GM23338 (cell line): ENCODE measurements at regions not wholly inside any gene's neighbourhood (a gene's known extent, or its start where the extent isn't known, plus 50 kb on each side); places are given as distances from the start of the nearest gene placed in this dataset.

Experiments used
- ATAC-seq: fragments of 200-7000 bp; cut with Tn5 transposase; 3 replicates; pipeline ENCODE4 v1.9.1; 2020
- DNase-seq: peaks from one replicate; pipeline ENCODE4 v3.0.0-alpha.2; 2015; ENCODE audit warnings: low spot score
- H2AFZ ChIP-seq: fragments of 200-600 bp; sonication (generic); 2 replicates; pipeline ENCODE4 v1.8.0; 2016; ENCODE audit warnings: antibody characterized with exemption, mild to moderate bottlenecking, moderate library complexity
- H3F3A ChIP-seq: fragments of 200-600 bp; sonication (generic); replicated peaks from 2 replicates; pipeline ENCODE4 v1.8.0; 2017; ENCODE audit warnings: antibody characterized with exemption, mixed run types, low read depth
- H3K27ac ChIP-seq: fragments of 200-600 bp; sonication (generic); 2 replicates; pipeline ENCODE4 v1.6.1; 2016; ENCODE audit warnings: low read depth
- H3K27me3 ChIP-seq: fragments of 200-600 bp; sonication (generic); 2 replicates; pipeline ENCODE4 v1.8.0; 2016; ENCODE audit warnings: mild to moderate bottlenecking, mixed run types, moderate library complexity; ENCODE audit not compliant: insufficient read depth
- H3K36me3 ChIP-seq: fragments of 200-600 bp; sonication (generic); 2 replicates; pipeline ENCODE4 v1.8.0; 2016; ENCODE audit warnings: mild to moderate bottlenecking; ENCODE audit not compliant: insufficient read depth
- H3K4me1 ChIP-seq: fragments of 200-600 bp; sonication (generic); 2 replicates; pipeline ENCODE4 v1.8.0; 2016; ENCODE audit warnings: mild to moderate bottlenecking, moderate library complexity; ENCODE audit not compliant: insufficient read depth
- H3K4me2 ChIP-seq: fragments of 200-600 bp; sonication (generic); 2 replicates; pipeline ENCODE4 v1.7.1; 2017; ENCODE audit warnings: mixed run types
- H3K4me3 ChIP-seq: fragments of 200-600 bp; sonication (generic); 2 replicates; pipeline ENCODE4 v1.6.1; 2016; ENCODE audit warnings: mixed run types
- H3K79me2 ChIP-seq: fragments of 200-600 bp; sonication (generic); replicated peaks from 2 replicates; pipeline ENCODE4 v1.8.0; 2017; ENCODE audit warnings: mild to moderate bottlenecking; ENCODE audit not compliant: insufficient read depth
- H3K9me2 ChIP-seq: fragments of 200-600 bp; sonication (generic); 2 replicates; pipeline ENCODE4 v1.8.0; 2017; ENCODE audit not compliant: insufficient read depth
- H4K20me1 ChIP-seq: fragments of 200-600 bp; sonication (generic); replicated peaks from 2 replicates; pipeline ENCODE4 v1.8.0; 2017; ENCODE audit warnings: mild to moderate bottlenecking; ENCODE audit not compliant: insufficient read depth
- H3K27ac Mint-ChIP-seq: 2 replicates; pipeline ENCODE4 v1.8.0; 2020; ENCODE audit warnings: inconsistent platforms, mild to moderate bottlenecking, moderate library complexity, mixed read lengths
- H3K27me3 Mint-ChIP-seq: 3 replicates; pipeline ENCODE4 v1.8.0; 2022; ENCODE audit warnings: low read depth, mild to moderate bottlenecking, moderate library complexity, mixed read lengths, inconsistent platforms; ENCODE audit not compliant: insufficient read depth, poor library complexity
- H3K36me3 Mint-ChIP-seq: 3 replicates; pipeline ENCODE4 v1.8.0; 2021; ENCODE audit warnings: low read depth, mild to moderate bottlenecking, inconsistent platforms, moderate library complexity, mixed read lengths
- H3K4me1 Mint-ChIP-seq: 3 replicates; pipeline ENCODE4 v1.8.0; 2020; ENCODE audit warnings: mild to moderate bottlenecking, inconsistent platforms, mixed read lengths
- H3K4me3 Mint-ChIP-seq: 3 replicates; pipeline ENCODE4 v1.8.0; 2021; ENCODE audit warnings: moderate library complexity, mild to moderate bottlenecking, inconsistent platforms, mixed read lengths
- H3K9me3 Mint-ChIP-seq: 3 replicates; pipeline ENCODE4 v1.8.0; 2020; ENCODE audit warnings: moderate library complexity, mild to moderate bottlenecking, inconsistent platforms, mixed read lengths
- CREB1 ChIP-seq: fragments of 250-450 bp; sonication (Bioruptor Pico); IDR thresholded peaks from 2 replicates; pipeline ENCODE4 v1.5.0; 2020; ENCODE audit warnings: low read depth, mild to moderate bottlenecking, moderate library complexity
- EZH2 ChIP-seq: fragments of 200-600 bp; sonication (generic); IDR thresholded peaks from one replicate; pipeline ENCODE4 v1.8.0; 2017; ENCODE audit warnings: antibody characterized with exemption, mild to moderate bottlenecking, low read depth; ENCODE audit not compliant: unreplicated experiment
- JUNB ChIP-seq: IDR thresholded peaks from one replicate; pipeline ENCODE4 v1.6.1; 2016; ENCODE audit warnings: antibody characterized with exemption; ENCODE audit not compliant: unreplicated experiment
- NANOG ChIP-seq: IDR thresholded peaks from 2 replicates; pipeline ENCODE4 v1.6.1; 2016; ENCODE audit warnings: antibody characterized with exemption, borderline replicate concordance
- ZNF114 ChIP-seq: fragments of 250-450 bp; sonication (Bioruptor Pico); IDR thresholded peaks from 2 replicates; pipeline ENCODE4 v1.5.0; 2020; ENCODE audit warnings: mild to moderate bottlenecking, moderate library complexity
- ZNF331 ChIP-seq: fragments of 250-450 bp; sonication (Bioruptor Pico); IDR thresholded peaks from 2 replicates; pipeline ENCODE4 v1.5.0; 2020; ENCODE audit warnings: low read depth, mild to moderate bottlenecking, moderate library complexity
- TF ChIP-seq, protein P1 (sequence below): IDR thresholded peaks from one replicate; pipeline ENCODE4 v1.6.1; 2018; ENCODE audit warnings: antibody characterized with exemption; ENCODE audit not compliant: unreplicated experiment
- TF ChIP-seq, protein P2 (sequence below): IDR thresholded peaks from 2 replicates; pipeline ENCODE4 v1.6.1; 2016; ENCODE audit warnings: antibody characterized with exemption
- TF ChIP-seq, protein P3 (sequence below), 2 experiments: fragments of 200-600 bp in 1 of 2; sonication (generic) in 1 of 2; conservative IDR thresholded peaks; 2 replicates each; pipeline versions ENCODE4 v1.5.1 to v1.6.1; 2016 to 2017; ENCODE audit warnings: antibody characterized with exemption in 2 of 2, low read depth in 2 of 2, mild to moderate bottlenecking in 2 of 2, moderate library complexity in 1 of 2

DNA sequence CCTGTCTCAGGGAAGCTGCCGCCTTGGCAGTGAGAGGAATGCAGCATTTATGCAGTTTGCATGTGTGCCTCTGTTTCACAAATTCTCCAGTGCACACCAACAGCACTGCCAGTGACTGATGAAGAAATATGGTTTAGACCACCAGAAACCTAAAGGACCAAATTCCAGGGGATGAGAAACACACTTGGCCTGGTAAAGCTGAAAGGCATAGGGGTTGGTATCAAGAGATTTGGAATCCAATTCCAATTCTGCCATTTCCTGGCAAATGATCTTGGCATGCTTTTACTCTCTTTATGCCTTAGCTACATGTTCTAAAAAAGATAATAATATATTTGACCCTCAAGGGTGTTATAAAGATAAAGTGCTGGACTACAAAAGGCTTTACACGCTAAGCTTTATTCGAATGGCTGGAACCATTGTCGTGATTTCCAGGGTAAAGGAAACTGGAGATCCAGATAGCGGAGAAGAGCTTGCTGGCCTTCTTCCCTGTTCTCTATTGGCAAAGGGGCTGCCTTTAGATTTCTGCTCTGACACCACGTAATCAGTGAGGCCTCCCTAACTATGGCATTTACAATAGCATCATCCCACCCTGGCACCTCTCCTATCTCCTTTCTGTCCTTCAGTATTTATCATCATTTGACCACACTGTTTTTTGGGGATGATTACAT is 359.8 kb upstream of the ASIC2 start:
- no peaks in the 10 kb centered on the region for H3K79me2 ChIP-seq
- Mint-ChIP-seq H3K36me3 (no peaks in the 10 kb centered on the region), H3K27me3 (no peaks in the 10 kb centered on the region)

DNA sequence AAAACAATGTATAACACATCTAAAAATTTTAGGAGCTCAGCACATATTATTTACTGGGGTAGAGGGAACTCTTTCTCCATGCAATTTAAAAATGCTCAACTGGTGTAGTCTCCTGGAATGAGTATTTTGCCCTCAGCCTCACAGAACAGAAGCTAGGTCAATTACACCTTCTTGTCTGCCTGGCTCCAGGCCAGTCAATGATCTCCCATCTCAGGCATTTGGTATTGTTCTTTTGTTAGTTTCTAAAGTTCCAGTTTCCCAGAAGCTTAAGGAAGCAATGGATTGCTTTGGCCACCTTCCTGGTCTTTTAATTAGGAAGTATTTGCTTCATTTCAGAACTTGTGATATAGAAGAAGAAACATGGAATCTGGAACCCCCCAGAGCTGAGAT is 360.3 kb upstream of the ASIC2 start:
- H2AFZ ChIP-seq: no peak overlapping the region
- no peaks in the 10 kb centered on the region for H3K9me2 ChIP-seq
- H3K27ac ChIP-seq: no peak overlapping the region
- no peak overlapping the region for H3K27ac Mint-ChIP-seq
- no peaks in the 10 kb centered on the region for H3K36me3 ChIP-seq
- no peaks in the 10 kb centered on the region for H3K9me3 Mint-ChIP-seq
- H3K27me3 ChIP-seq: no peaks in the 10 kb centered on the region
- H3K4me1 Mint-ChIP-seq: peaks cover 2% of the 10 kb centered on the region; the same call in 1 of the 3 replicates
- ATAC-seq: no peak
- no peaks in the 10 kb centered on the region for H3K27me3 Mint-ChIP-seq
- no peak overlapping the region for H3K4me2 ChIP-seq
- H3F3A ChIP-seq: no peaks in the 10 kb centered on the region
- no peak for DNase-seq
- no peak overlapping the region for H3K4me3 Mint-ChIP-seq
- H3K4me3 ChIP-seq: no peak overlapping the region
- H3K36me3 Mint-ChIP-seq: no peaks in the 10 kb centered on the region
- H3K4me1 ChIP-seq: no peaks in the 10 kb centered on the region
- H4K20me1 ChIP-seq: 0 out of 2 replicates have a peak, but pooled peaks cover 3% of the 10 kb centered on the region
- H3K79me2 ChIP-seq: no peaks in the 10 kb centered on the region
- no peak for TF ChIP-seq ZNF331 (CRISPR knock-in tag)
- no peak for TF ChIP-seq CREB1 (CRISPR knock-in tag)
- TF ChIP-seq, protein P1, sequence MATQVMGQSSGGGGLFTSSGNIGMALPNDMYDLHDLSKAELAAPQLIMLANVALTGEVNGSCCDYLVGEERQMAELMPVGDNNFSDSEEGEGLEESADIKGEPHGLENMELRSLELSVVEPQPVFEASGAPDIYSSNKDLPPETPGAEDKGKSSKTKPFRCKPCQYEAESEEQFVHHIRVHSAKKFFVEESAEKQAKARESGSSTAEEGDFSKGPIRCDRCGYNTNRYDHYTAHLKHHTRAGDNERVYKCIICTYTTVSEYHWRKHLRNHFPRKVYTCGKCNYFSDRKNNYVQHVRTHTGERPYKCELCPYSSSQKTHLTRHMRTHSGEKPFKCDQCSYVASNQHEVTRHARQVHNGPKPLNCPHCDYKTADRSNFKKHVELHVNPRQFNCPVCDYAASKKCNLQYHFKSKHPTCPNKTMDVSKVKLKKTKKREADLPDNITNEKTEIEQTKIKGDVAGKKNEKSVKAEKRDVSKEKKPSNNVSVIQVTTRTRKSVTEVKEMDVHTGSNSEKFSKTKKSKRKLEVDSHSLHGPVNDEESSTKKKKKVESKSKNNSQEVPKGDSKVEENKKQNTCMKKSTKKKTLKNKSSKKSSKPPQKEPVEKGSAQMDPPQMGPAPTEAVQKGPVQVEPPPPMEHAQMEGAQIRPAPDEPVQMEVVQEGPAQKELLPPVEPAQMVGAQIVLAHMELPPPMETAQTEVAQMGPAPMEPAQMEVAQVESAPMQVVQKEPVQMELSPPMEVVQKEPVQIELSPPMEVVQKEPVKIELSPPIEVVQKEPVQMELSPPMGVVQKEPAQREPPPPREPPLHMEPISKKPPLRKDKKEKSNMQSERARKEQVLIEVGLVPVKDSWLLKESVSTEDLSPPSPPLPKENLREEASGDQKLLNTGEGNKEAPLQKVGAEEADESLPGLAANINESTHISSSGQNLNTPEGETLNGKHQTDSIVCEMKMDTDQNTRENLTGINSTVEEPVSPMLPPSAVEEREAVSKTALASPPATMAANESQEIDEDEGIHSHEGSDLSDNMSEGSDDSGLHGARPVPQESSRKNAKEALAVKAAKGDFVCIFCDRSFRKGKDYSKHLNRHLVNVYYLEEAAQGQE: no peak
- no peak for TF ChIP-seq JUNB
- no peak for TF ChIP-seq ZNF114 (CRISPR knock-in tag)
- TF ChIP-seq, protein P2, sequence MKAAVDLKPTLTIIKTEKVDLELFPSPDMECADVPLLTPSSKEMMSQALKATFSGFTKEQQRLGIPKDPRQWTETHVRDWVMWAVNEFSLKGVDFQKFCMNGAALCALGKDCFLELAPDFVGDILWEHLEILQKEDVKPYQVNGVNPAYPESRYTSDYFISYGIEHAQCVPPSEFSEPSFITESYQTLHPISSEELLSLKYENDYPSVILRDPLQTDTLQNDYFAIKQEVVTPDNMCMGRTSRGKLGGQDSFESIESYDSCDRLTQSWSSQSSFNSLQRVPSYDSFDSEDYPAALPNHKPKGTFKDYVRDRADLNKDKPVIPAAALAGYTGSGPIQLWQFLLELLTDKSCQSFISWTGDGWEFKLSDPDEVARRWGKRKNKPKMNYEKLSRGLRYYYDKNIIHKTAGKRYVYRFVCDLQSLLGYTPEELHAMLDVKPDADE: no peak
- TF ChIP-seq NANOG: no peak

More for the DNA sequence above, 359.8 kb upstream of the ASIC2 start:
- TF ChIP-seq, protein P3, sequence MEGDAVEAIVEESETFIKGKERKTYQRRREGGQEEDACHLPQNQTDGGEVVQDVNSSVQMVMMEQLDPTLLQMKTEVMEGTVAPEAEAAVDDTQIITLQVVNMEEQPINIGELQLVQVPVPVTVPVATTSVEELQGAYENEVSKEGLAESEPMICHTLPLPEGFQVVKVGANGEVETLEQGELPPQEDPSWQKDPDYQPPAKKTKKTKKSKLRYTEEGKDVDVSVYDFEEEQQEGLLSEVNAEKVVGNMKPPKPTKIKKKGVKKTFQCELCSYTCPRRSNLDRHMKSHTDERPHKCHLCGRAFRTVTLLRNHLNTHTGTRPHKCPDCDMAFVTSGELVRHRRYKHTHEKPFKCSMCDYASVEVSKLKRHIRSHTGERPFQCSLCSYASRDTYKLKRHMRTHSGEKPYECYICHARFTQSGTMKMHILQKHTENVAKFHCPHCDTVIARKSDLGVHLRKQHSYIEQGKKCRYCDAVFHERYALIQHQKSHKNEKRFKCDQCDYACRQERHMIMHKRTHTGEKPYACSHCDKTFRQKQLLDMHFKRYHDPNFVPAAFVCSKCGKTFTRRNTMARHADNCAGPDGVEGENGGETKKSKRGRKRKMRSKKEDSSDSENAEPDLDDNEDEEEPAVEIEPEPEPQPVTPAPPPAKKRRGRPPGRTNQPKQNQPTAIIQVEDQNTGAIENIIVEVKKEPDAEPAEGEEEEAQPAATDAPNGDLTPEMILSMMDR (conservative IDR thresholded peaks at IDR 0.05; ENCODE audit: low read depth in 2 of 2): no peak
- TF ChIP-seq ZNF331 (CRISPR knock-in tag): no peak
- no peak for TF ChIP-seq EZH2
- Histone ChIP-seq H3K4me2 (no peak overlapping the region), H3K27ac (no peak overlapping the region), H3F3A (no peaks in the 10 kb centered on the region), H3K4me3 (no peak overlapping the region), H3K27me3 (no peaks in the 10 kb centered on the region), H3K36me3 (no peaks in the 10 kb centered on the region), H2AFZ (no peak overlapping the region), H3K4me1 (no peaks in the 10 kb centered on the region; the same call in 1 of the 2 replicates), H3K9me2 (no peaks in the 10 kb centered on the region), H4K20me1 (0 out of 2 replicates have a peak, but pooled peaks cover 3% of the 10 kb centered on the region)
- Mint-ChIP-seq H3K4me1 (peaks cover 4% of the 10 kb centered on the region; the same call in 2 of the 3 replicates), H3K9me3 (no peaks in the 10 kb centered on the region), H3K27ac (no peak overlapping the region), H3K4me3 (no peak overlapping the region)
- ATAC-seq (no peak), DNase-seq (no peak)
